Glutamatergic neuron (in vitro differentiated cells): ENCODE measurements at regions not wholly inside any gene's neighbourhood (a gene's known extent, or its start where the extent isn't known, plus 50 kb on each side); places are given as distances from the start of the nearest gene placed in this dataset.
"Not testable (repeated sequence)": the region's sequence is repeated elsewhere in the genome, so short reads cannot be mapped to it uniquely, and the experiment has no call there.

Experiments
- DNase-seq: peaks from one replicate; pipeline ENCODE4 v3.0.0; 2022
- H3K27ac Mint-ChIP-seq: one replicate; pipeline ENCODE4 v1.8.0; 2020; ENCODE audit warnings: mild to moderate bottlenecking, mixed read lengths, inconsistent platforms; ENCODE audit not compliant: unreplicated experiment
- H3K27me3 Mint-ChIP-seq: one replicate; pipeline ENCODE4 v1.8.0; 2020; ENCODE audit warnings: mild to moderate bottlenecking, moderate library complexity, mixed read lengths, inconsistent platforms; ENCODE audit not compliant: unreplicated experiment
- H3K36me3 Mint-ChIP-seq: one replicate; pipeline ENCODE4 v1.8.0; 2020; ENCODE audit warnings: mild to moderate bottlenecking, mixed read lengths, inconsistent platforms; ENCODE audit not compliant: unreplicated experiment
- H3K4me1 Mint-ChIP-seq: one replicate; pipeline ENCODE4 v1.8.0; 2020; ENCODE audit warnings: mild to moderate bottlenecking, low read depth, mixed read lengths, inconsistent platforms; ENCODE audit not compliant: unreplicated experiment
- H3K4me3 Mint-ChIP-seq: one replicate; pipeline ENCODE4 v1.8.0; 2020; ENCODE audit warnings: mild to moderate bottlenecking, mixed read lengths, inconsistent platforms; ENCODE audit not compliant: unreplicated experiment
- H3K9me3 Mint-ChIP-seq: one replicate; pipeline ENCODE4 v1.8.0; 2020; ENCODE audit warnings: mild to moderate bottlenecking, moderate library complexity, mixed read lengths, inconsistent platforms; ENCODE audit not compliant: unreplicated experiment
- CTCF ChIP-seq: fragments of 200-600 bp; sonication (generic); IDR thresholded peaks from one replicate; pipeline ENCODE4 v1.5.0; 2021; ENCODE audit not compliant: partially characterized antibody, unreplicated experiment

DNA sequence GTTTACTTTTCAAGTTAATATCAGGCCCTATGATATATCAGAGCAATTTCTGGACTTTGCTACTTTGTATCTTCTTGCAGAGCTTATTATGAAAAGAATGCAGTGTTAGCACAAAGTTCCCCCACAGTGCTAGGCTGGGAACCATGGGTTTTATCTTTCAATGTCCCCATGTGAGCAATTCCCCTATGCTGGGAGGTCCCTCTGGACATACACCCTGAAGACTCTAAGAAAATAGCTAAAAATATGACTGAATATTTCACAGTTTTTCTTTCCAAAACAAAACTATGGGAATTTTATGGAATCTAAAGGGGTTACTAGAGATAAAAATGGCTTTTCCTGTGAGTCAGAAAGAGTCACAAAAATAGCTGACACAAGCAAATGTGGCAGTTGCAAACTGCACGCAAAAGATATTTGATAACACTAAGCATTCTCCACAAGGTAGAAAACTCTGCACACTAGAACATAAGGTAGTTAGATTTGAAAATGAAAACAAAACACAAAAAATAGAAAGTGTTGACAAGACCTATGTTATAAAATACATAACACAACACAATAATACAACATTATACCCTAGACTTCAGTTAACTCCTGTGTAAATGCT lies 487.5 kb upstream of the GRIN3A start:
- Mint-ChIP-seq H3K4me3 (no peak overlapping the region), H3K27ac (no peak overlapping the region), H3K27me3 (peaks cover 3% of the 10 kb centered on the region), H3K36me3 (no peaks in the 10 kb centered on the region), H3K9me3 (no peaks in the 10 kb centered on the region), H3K4me1 (peaks cover 5% of the 10 kb centered on the region)
- no peak for DNase-seq
- no peak for TF ChIP-seq CTCF

DNA sequence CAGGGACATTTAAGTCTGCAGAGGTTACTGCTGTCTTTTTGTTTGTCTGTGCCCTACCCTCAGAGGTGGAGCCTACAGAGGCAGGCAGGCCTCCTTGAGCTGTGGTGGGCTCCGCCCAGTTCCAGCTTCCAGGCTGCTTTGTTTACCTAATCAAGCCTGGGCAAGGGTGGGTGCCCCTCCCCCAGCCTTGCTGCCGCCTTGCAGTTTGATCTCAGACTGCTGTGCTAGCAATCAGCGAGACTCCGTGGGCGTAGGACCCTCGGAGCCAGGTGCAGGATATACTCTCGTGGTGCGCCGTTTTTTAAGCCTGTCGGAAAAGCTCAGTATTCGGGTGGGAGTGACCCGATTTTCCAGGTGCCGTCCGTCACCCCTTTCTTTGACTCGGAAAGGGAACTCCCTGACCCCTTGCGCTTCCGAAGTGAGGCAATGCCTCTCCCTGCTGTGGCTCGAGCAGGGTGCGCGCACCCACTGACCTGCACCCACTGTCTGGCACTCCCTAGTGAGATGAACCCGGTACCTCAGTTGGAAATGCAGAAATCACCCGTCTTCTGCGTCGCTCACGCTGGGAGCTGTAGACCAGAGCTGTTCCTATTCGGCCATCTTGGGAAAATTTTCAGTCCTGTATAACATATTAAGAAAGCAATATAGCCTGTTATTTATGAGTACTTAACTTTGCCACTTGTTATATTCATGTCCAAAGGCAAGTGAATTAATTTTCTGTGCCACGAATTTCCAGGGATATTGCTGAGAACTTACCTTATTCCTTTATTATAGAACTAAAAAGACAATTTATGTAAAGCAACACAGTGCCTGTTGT lies 485.1 kb upstream of the GRIN3A start:
- H3K36me3 Mint-ChIP-seq, H3K9me3 Mint-ChIP-seq, H3K4me1 Mint-ChIP-seq, H3K27me3 Mint-ChIP-seq: not testable (repeated sequence)
- DNase-seq = peak; percentile 78
- H3K27ac Mint-ChIP-seq = peak overlapping the region; percentile 98
- H3K4me3 Mint-ChIP-seq = peak overlapping the region; percentile 92

GRCh38 chr9:102209176-102209575 lies 470.7 kb upstream of the GRIN3A start:
- H3K9me3 Mint-ChIP-seq = no peaks in the 10 kb centered on the region
- no peak for TF ChIP-seq CTCF
- no peaks in the 10 kb centered on the region for H3K27me3 Mint-ChIP-seq
- H3K36me3 Mint-ChIP-seq = no peaks in the 10 kb centered on the region
- H3K27ac Mint-ChIP-seq = no peak overlapping the region
- no peaks in the 10 kb centered on the region for H3K4me1 Mint-ChIP-seq
- H3K4me3 Mint-ChIP-seq = no peak overlapping the region
- no peak for DNase-seq

GRCh38 chr9:102206432-102206831 lies 468.0 kb upstream of the GRIN3A start:
- Mint-ChIP-seq H3K9me3 (no peaks in the 10 kb centered on the region), H3K27me3 (no peaks in the 10 kb centered on the region), H3K4me3 (no peak overlapping the region), H3K36me3 (no peaks in the 10 kb centered on the region), H3K4me1 (no peaks in the 10 kb centered on the region), H3K27ac (no peak overlapping the region)
- no peak for DNase-seq
- no peak for TF ChIP-seq CTCF

DNA sequence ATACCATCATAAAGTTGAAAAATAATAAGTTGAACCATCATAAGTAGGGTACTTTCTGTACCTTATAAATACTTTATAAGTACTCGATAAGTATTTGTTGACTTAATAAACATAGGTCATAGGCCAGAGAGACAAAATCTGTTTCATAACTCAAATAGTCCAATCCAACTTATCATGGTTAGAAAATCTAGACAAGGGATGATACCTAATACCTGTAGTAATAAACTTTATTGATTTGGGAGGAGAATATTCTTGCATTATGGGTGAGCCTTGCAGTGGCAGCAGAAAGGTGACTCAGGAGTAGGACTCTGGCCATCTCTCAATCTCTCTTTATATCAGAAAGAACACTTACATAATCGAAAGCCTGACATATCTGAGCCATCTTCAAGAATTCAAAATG lies 466.8 kb upstream of the GRIN3A start:
- no peaks in the 10 kb centered on the region for H3K36me3 Mint-ChIP-seq
- H3K27me3 Mint-ChIP-seq = no peaks in the 10 kb centered on the region
- no peaks in the 10 kb centered on the region for H3K9me3 Mint-ChIP-seq
- DNase-seq = no peak
- H3K4me1 Mint-ChIP-seq = no peaks in the 10 kb centered on the region
- no peak for TF ChIP-seq CTCF
- H3K4me3 Mint-ChIP-seq = no peak overlapping the region
- no peak overlapping the region for H3K27ac Mint-ChIP-seq
